Brain microvascular endothelial cell (primary cell): ENCODE measurements at regions not wholly inside any gene's neighbourhood (a gene's known extent, or its start where the extent isn't known, plus 50 kb on each side); places are given as distances from the start of the nearest gene placed in this dataset.

Experiments used
- DNase-seq: peaks from one replicate; pipeline ENCODE4 v3.0.0-alpha.2; 2020
- H3K27ac ChIP-seq: fragments of 250-450 bp; sonication (Bioruptor Pico); 2 replicates; pipeline ENCODE4 v1.5.1; 2020; ENCODE audit warnings: mild to moderate bottlenecking, moderate library complexity
- H3K27me3 ChIP-seq: fragments of 250-450 bp; sonication (Bioruptor Pico); replicated peaks from 2 replicates; pipeline ENCODE4 v1.5.1; 2020; ENCODE audit warnings: mild to moderate bottlenecking
- H3K36me3 ChIP-seq: fragments of 250-450 bp; sonication (Bioruptor Pico); replicated peaks from 2 replicates; pipeline ENCODE4 v1.5.1; 2020; ENCODE audit warnings: mild to moderate bottlenecking
- H3K4me3 ChIP-seq: 2 replicates; pipeline ENCODE4 v1.5.1; 2011; ENCODE audit warnings: low read depth, mild to moderate bottlenecking, control low read depth, low read length, moderate library complexity
- CTCF ChIP-seq: IDR thresholded peaks from 2 replicates; pipeline ENCODE4 v1.5.1; 2011; ENCODE audit warnings: low read depth, mild to moderate bottlenecking, moderate library complexity, low read length, control low read depth, inconsistent platforms; ENCODE audit errors: missing control alignments
- in situ Hi-C: cut with HindIII; loops from 2 replicates; pipeline ENCODE4 v1.10.0; 2017; ENCODE audit warnings: low sequenced_read_pairs, low pct_ligation_motif_present

- Histone ChIP-seq H3K36me3 (no peaks in the 10 kb centered on the region), H3K4me3 (no peak overlapping the region), H3K27ac (no peak overlapping the region), H3K27me3 (no peaks in the 10 kb centered on the region)
- DNase-seq: no peak
- TF ChIP-seq CTCF: no peak
- in situ Hi-C loops: no loop called here
Observed at GRCh38 chr1:54460861-54461387, 54.7 kb upstream of the SSBP3 start.

- Histone ChIP-seq H3K4me3 (no peak overlapping the region), H3K27ac (no peak overlapping the region), H3K27me3 (no peaks in the 10 kb centered on the region), H3K36me3 (no peaks in the 10 kb centered on the region)
- TF ChIP-seq CTCF: no peak
- in situ Hi-C loops: no loop called here
- no peak for DNase-seq
Observed at GRCh38 chr1:54460351-54460750, 54.2 kb upstream of the SSBP3 start.

- Histone ChIP-seq H3K4me3 (no peak overlapping the region), H3K27ac (no peak overlapping the region), H3K36me3 (no peaks in the 10 kb centered on the region), H3K27me3 (no peaks in the 10 kb centered on the region)
- TF ChIP-seq CTCF: no peak
- in situ Hi-C loops: no loop called here
- no peak for DNase-seq
Observed at GRCh38 chr1:54459726-54460191, 53.6 kb upstream of the SSBP3 start.

- in situ Hi-C loops: no loop called here
- Histone ChIP-seq H3K27ac (no peak overlapping the region), H3K4me3 (no peak overlapping the region), H3K36me3 (no peaks in the 10 kb centered on the region), H3K27me3 (no peaks in the 10 kb centered on the region)
- no peak for DNase-seq
- no peak for TF ChIP-seq CTCF
Observed at GRCh38 chr1:54459140-54459539, 52.9 kb upstream of the SSBP3 start.

GRCh38 chr1:54456921-54457529 is 50.8 kb upstream of the SSBP3 start:
- in situ Hi-C loops: no loop called here
- no peak overlapping the region for H3K4me3 ChIP-seq
- no peak for TF ChIP-seq CTCF

GRCh38 chr1:54456361-54456760 is 50.2 kb upstream of the SSBP3 start:
- Histone ChIP-seq H3K36me3 (no peaks in the 10 kb centered on the region), H3K27ac (no peak overlapping the region), H3K4me3 (no peak overlapping the region), H3K27me3 (no peaks in the 10 kb centered on the region)
- no peak for DNase-seq
- in situ Hi-C loops: no loop called here
- no peak for TF ChIP-seq CTCF

More at GRCh38 chr1:54456921-54457529, 50.8 kb upstream of the SSBP3 start:
- DNase-seq: no peak
- Histone ChIP-seq H3K27me3 (no peaks in the 10 kb centered on the region), H3K36me3 (no peaks in the 10 kb centered on the region), H3K27ac (no peak overlapping the region)
